Parathyroid adenoma (tissue), 2 donors: ENCODE measurements at regions not wholly inside any gene's neighbourhood (a gene's known extent, or its start where the extent isn't known, plus 50 kb on each side); places are given as distances from the start of the nearest gene placed in this dataset.

Source experiments
- H2AFZ ChIP-seq: fragments of 300-600 bp; sonication (generic); one replicate; pipeline ENCODE4 v1.7.0; 2017; ENCODE audit warnings: antibody characterized with exemption, mild to moderate bottlenecking
- H3K27ac ChIP-seq: fragments of 300-600 bp; sonication (generic); one replicate; pipeline ENCODE4 v1.7.0; 2017
- H3K27me3 ChIP-seq: fragments of 300-600 bp; sonication (generic); one replicate; pipeline ENCODE4 v1.7.0; 2017; ENCODE audit warnings: low read length; ENCODE audit not compliant: control insufficient read depth, insufficient read depth
- H3K36me3 ChIP-seq: fragments of 300-600 bp; sonication (generic); one replicate; pipeline ENCODE4 v1.7.0; 2017; ENCODE audit warnings: low read length; ENCODE audit not compliant: control insufficient read depth, insufficient read depth
- H3K4me1 ChIP-seq: fragments of 300-600 bp; sonication (generic); one replicate; pipeline ENCODE4 v1.7.0; 2017; ENCODE audit warnings: control low read depth
- H3K4me2 ChIP-seq: fragments of 300-600 bp; sonication (generic); one replicate; pipeline ENCODE4 v1.7.0; 2017; ENCODE audit warnings: low read length
- H3K4me3 ChIP-seq: fragments of 300-600 bp; sonication (generic); one replicate; pipeline ENCODE4 v1.7.0; 2017; ENCODE audit warnings: low read depth, low read length
- H3K79me2 ChIP-seq: fragments of 300-600 bp; sonication (generic); one replicate; pipeline ENCODE4 v1.7.0; 2017; ENCODE audit warnings: control low read depth
- H3K9ac ChIP-seq: fragments of 300-600 bp; sonication (generic); one replicate; pipeline ENCODE4 v1.7.0; 2017; ENCODE audit warnings: mild to moderate bottlenecking
- H3K9me3 ChIP-seq: fragments of 300-600 bp; sonication (generic); one replicate; pipeline ENCODE4 v1.7.0; 2017; ENCODE audit warnings: low read length; ENCODE audit not compliant: control insufficient read depth
- TF ChIP-seq, protein P1 (sequence below): fragments of 300-600 bp; sonication (generic); IDR thresholded peaks from one replicate; pipeline ENCODE4 v1.7.0; 2017; ENCODE audit warnings: antibody characterized with exemption, mild to moderate bottlenecking
- donor health status: primary hyperparathyroidism.

DNA sequence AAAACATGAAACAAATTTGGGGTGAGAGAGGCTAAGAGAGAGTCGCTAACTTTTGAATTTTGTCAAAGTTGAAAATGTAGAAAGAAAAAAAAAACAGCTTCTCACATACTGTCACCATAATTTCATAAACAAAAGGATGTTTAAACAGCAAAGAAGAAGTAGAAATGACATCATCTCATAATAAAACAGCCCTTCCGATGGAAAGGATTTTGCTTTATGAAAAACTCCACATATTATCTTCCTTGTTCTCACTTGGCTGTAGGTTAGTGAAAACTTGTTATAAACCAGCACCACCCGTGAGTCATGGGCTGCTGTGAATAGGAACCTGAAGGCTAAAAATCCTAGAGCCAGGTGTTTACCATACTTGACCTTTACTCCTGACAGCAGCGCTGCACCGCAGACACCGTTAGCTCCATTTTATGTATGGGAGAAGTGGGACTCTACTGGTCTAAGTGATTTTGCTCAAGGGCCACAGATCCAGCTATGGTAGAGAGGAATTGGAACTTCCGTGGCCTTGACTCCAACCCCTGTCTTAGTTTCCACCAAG, 63.0 kb upstream of the VRK1 start:
- Histone ChIP-seq H3K79me2 (no peaks in the 10 kb centered on the region), H3K9ac (no peak overlapping the region), H3K9me3 (no peaks in the 10 kb centered on the region), H3K27me3 (no peaks in the 10 kb centered on the region), H3K4me1 (no peaks in the 10 kb centered on the region), H3K27ac (no peak overlapping the region), H3K4me2 (no peak overlapping the region), H2AFZ (no peak overlapping the region), H3K36me3 (no peaks in the 10 kb centered on the region), H3K4me3 (no peak overlapping the region)
- TF ChIP-seq, protein P1, sequence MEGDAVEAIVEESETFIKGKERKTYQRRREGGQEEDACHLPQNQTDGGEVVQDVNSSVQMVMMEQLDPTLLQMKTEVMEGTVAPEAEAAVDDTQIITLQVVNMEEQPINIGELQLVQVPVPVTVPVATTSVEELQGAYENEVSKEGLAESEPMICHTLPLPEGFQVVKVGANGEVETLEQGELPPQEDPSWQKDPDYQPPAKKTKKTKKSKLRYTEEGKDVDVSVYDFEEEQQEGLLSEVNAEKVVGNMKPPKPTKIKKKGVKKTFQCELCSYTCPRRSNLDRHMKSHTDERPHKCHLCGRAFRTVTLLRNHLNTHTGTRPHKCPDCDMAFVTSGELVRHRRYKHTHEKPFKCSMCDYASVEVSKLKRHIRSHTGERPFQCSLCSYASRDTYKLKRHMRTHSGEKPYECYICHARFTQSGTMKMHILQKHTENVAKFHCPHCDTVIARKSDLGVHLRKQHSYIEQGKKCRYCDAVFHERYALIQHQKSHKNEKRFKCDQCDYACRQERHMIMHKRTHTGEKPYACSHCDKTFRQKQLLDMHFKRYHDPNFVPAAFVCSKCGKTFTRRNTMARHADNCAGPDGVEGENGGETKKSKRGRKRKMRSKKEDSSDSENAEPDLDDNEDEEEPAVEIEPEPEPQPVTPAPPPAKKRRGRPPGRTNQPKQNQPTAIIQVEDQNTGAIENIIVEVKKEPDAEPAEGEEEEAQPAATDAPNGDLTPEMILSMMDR = no peak

DNA sequence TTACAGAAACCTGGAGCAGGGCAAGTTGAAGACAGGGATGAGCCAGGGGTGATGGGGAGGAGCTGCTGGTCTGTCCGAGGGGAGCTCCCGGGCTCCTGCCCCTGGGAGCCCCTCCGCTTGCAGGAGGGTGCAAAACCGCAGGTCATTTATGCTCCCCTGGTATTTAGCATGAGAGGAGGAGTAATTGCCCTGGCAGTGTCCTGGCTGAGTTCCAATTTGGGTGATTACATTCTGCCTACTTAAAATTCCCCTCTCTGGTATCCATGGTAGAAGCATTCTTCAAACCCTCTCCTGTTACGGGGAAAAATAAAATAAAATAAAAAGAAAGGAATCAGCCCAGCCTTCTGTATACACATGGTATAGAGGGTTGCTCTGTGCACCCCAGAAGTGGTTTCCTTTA, 61.7 kb upstream of the VRK1 start:
- Histone ChIP-seq H3K9ac (no peak overlapping the region), H3K4me3 (no peak overlapping the region), H3K4me2 (no peak overlapping the region), H2AFZ (no peak overlapping the region), H3K27ac (no peak overlapping the region), H3K9me3 (no peaks in the 10 kb centered on the region), H3K79me2 (no peaks in the 10 kb centered on the region), H3K36me3 (no peaks in the 10 kb centered on the region), H3K4me1 (no peaks in the 10 kb centered on the region), H3K27me3 (no peaks in the 10 kb centered on the region)
- TF ChIP-seq, protein P1 = no peak

DNA sequence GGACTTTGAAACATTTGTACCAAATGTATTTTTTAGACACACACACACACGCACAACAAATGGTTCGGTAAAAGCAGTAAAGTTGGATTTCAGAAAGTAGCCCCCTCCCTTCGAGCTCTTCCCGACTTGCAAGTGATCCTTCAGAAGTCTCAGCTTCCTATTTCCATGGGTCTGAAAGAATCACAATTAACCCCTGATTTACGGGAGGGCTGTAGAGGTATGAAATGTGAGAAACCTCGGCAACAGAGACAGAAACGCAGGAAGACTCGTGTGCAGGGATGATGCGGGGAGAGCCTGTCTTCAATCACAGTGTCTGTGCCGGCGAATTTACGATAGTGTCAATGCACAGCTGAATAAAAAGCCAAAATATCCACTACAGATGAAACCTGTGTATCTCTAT, 60.7 kb upstream of the VRK1 start:
- Histone ChIP-seq H3K4me3 (no peak overlapping the region), H3K9ac (no peak overlapping the region), H3K27ac (no peak overlapping the region), H3K79me2 (no peaks in the 10 kb centered on the region), H3K4me2 (no peak overlapping the region), H3K4me1 (peaks cover 2% of the 10 kb centered on the region), H3K9me3 (no peaks in the 10 kb centered on the region), H2AFZ (no peak overlapping the region), H3K27me3 (no peaks in the 10 kb centered on the region), H3K36me3 (no peaks in the 10 kb centered on the region)
- TF ChIP-seq, protein P1 = no peak

DNA sequence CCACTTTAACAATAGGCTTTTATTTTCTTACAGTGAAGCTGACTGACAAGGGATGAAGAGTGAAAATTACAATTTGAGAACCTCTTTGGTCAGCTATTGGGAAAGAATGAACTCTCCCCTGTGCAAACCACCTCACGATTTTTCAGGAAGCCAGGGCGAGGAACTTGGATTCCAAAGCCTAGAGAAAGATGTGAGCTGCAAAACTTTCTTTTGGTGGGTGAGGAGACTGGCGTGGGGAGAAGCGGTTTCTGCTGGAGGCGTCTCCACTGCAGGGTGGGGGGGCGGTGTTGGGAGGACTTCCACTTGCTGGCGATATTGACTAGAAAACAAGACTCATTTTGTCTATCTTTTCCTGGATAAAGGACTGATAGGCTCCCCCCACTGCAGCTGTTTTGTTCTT, 59.3 kb upstream of the VRK1 start:
- Histone ChIP-seq H3K9ac (no peak overlapping the region), H3K36me3 (no peaks in the 10 kb centered on the region), H3K79me2 (no peaks in the 10 kb centered on the region), H2AFZ (no peak overlapping the region), H3K9me3 (no peaks in the 10 kb centered on the region), H3K27me3 (no peaks in the 10 kb centered on the region), H3K4me1 (peaks cover 3% of the 10 kb centered on the region), H3K4me2 (no peak overlapping the region), H3K4me3 (no peak overlapping the region), H3K27ac (no peak overlapping the region)
- TF ChIP-seq, protein P1 = no peak

DNA sequence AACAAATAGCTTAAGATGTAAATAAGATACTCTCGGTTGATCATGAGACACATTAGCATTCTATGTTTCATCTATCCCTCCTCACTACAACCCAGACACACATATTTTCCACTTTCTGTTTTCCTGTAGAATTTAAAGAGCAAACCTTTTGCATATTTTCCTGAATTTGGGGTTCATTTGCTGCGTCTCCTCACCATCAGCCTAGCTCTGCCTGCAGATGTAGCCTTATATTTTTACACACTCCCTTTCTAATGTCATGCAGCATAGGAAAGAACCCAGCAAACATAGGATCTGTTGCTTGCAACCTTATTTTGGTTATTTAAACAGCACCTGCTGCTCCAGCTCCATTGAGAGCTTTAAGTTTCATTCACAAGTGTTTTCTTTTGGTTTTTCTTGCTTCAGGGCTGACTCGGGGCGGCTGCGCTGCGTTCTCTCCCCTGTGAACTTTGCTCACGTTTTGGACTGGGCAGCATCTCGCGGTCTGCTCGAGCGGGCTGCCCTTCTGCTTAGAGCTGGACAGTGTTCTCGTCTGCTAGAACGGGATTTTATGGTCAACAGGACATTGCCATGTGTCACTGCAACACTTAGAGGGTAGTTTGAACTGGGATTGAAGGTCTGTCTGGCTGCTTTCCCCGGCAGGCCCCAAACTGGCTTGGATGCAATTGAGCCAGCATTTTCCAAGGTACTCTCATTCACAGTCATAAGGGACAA, 57.8 kb upstream of the VRK1 start:
- H3K36me3 ChIP-seq = no peaks in the 10 kb centered on the region
- no peak overlapping the region for H3K4me2 ChIP-seq
- no peaks in the 10 kb centered on the region for H3K79me2 ChIP-seq
- H3K4me3 ChIP-seq = no peak overlapping the region
- H3K27ac ChIP-seq = no peak overlapping the region
- no peaks in the 10 kb centered on the region for H3K9me3 ChIP-seq
- no peak overlapping the region for H2AFZ ChIP-seq
- H3K27me3 ChIP-seq = no peaks in the 10 kb centered on the region
- H3K9ac ChIP-seq = no peak overlapping the region
- TF ChIP-seq, protein P1 = no peak
- peaks cover 3% of the 10 kb centered on the region for H3K4me1 ChIP-seq
